ENCODE measurements at regions not wholly inside any gene's neighbourhood (a gene's known extent, or its start where the extent isn't known, plus 50 kb on each side); places are given as distances from the start of the nearest gene placed in this dataset.
"Not testable (repeated sequence)": the region's sequence is repeated elsewhere in the genome, so short reads cannot be mapped to it uniquely, and the experiment has no call there.

DNA sequence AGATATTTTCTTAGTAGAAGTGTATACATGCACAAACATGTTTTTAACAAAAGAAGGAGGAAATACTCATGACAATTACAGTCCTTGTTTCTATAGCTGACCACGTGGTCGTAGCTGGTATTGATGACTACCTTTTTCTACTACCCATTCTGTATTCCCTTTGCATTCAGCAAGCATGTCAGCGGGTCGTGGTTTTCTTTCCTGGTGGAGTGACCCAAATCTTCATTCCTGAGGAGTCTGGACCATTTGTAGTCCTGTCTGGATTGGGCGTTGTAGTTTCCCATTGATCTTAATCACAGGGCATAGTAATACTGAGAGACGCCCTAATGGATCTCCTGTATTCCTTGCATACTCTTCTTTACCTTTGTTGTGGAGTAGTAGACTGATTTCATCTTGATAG is 472.1 kb upstream of the RGS6 start:
- DNase-seq (no peak), ATAC-seq (no peak)
- Mint-ChIP-seq H3K27ac (no peak overlapping the region), H3K27me3 (no peaks in the 10 kb centered on the region), H3K4me1 (peaks cover 1% of the 10 kb centered on the region), H3K4me3 (no peak overlapping the region), H3K9me3 (peaks cover 7 to 10% of the 10 kb centered on the region in 2 donors)

DNA sequence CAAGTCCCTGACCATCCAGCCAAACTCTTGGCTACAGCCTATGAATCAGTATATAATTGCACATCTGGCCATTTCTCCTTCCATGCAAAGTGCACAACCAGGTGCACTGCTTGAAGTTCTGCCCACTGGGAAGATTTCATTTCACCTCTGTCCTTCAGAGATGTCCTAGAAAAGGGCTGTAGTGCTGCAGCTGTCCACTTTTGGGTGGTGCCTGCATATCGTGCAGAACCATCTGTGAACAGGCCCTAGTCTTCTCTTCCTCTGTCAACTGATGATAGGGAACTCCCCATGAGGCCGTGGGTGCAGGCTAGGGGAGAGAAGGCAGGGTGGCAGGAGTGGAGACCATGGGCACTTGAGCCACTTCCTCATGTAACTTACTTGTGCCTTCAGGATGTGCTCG is 470.6 kb upstream of the RGS6 start:
- not testable (repeated sequence) for H3K27me3 Mint-ChIP-seq, ATAC-seq, H3K4me1 Mint-ChIP-seq, H3K4me3 Mint-ChIP-seq, DNase-seq, H3K27ac Mint-ChIP-seq
- peaks cover 7 to 10% of the 10 kb centered on the region in 2 donors for H3K9me3 Mint-ChIP-seq

DNA sequence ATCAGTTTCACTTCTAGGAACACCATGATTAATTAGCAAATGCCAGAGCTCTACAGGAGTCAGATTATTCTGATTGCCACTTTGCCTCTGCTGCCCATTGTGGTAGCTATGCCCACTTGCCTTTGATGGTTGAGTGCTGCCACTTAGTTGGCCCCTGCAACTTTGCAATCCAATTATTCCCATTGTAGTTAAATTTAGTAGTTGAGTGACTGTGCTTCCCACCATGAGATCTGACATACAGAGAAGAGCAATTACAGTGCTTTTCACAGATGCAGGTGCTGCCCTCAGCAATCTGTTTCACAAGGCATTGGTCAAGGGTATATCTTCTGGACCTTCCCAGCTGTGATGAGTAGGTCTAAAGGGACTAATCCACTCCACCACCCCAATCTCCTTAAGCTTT is 468.4 kb upstream of the RGS6 start:
- H3K27ac Mint-ChIP-seq = no peak overlapping the region

DNA sequence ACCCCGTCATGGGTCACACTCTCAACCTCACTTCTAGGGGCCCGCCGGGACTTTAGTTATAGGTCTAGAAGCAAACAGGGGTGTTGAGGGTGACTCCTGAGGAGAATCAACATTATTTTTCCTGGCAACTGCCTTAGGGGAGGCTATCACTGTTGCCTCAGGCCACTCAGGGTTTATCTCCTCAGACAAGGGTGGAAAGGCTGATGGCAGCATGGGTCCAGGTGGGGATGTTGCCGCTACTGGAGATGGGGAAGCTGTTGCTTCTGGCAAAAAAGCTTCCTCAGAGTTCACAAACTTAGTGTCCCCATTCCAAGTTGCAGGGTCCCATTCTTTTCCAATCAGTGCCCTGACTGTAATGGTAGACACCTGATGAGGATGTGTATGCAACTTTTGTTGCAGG is 467.4 kb upstream of the RGS6 start:
- no peak overlapping the region for H3K4me3 Mint-ChIP-seq
- no peak for DNase-seq
- peaks cover 14 to 20% of the 10 kb centered on the region in 2 donors for H3K9me3 Mint-ChIP-seq
- no peak for ATAC-seq
- no peak overlapping the region for H3K27ac Mint-ChIP-seq
- peaks cover 5% of the 10 kb centered on the region for H3K4me1 Mint-ChIP-seq
- no peaks in the 10 kb centered on the region for H3K27me3 Mint-ChIP-seq

More for the DNA sequence above, 468.4 kb upstream of the RGS6 start:
- no peaks in the 10 kb centered on the region for H3K4me1 Mint-ChIP-seq
- ATAC-seq = no peak
- H3K27me3 Mint-ChIP-seq = no peaks in the 10 kb centered on the region
- DNase-seq = no peak
- peaks cover 14 to 20% of the 10 kb centered on the region in 2 donors for H3K9me3 Mint-ChIP-seq
- no peak overlapping the region for H3K4me3 Mint-ChIP-seq

DNA sequence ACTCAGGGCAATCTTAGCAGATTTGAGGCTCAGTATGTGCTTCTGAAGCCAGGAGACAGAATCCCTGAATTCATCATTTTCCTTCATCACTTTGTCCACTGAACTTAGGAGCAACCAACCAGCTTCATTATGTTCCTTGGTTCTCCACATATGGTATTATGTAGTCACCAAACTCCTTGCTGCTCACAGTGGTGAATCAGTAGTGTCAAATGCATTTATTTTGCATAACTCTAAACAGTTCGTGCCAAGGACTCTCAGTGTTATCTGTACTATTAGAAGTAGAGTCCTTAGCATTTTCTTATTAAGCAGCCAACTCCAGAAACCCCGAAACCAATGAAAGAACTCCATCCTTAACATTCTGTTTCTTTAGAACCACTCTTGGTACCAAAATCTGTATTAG is 466.9 kb upstream of the RGS6 start:
- Mint-ChIP-seq H3K27ac (no peak overlapping the region), H3K4me1 (peaks cover 6% of the 10 kb centered on the region), H3K4me3 (no peak overlapping the region), H3K9me3 (peaks cover 14 to 20% of the 10 kb centered on the region in 2 donors), H3K27me3 (no peaks in the 10 kb centered on the region)
- DNase-seq (no peak), ATAC-seq (no peak)

DNA sequence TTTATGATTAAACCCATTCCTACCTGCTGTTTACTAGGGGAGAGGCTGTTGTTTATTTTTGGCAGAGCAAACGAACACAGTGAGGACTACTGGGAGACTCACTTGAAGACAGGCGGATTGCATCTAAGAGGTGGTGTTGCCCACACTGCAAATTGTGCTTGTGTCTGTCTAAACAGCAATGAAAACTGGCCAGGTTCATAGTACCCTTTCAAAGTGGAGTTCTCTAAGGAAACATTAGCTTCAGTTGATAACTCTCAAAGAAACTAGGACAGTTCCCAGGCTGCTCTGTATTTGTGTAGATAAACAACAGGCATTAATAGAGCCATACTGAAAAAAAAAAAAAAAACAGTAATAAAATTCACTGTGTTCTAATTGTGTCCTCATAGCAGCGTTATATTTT is 466.0 kb upstream of the RGS6 start:
- Mint-ChIP-seq H3K9me3 (peaks cover 14 to 20% of the 10 kb centered on the region in 2 donors), H3K4me1 (peaks cover 8% of the 10 kb centered on the region), H3K27ac (no peak overlapping the region), H3K27me3 (no peaks in the 10 kb centered on the region), H3K4me3 (no peak overlapping the region)
- ATAC-seq = no peak
- DNase-seq = no peak

DNA sequence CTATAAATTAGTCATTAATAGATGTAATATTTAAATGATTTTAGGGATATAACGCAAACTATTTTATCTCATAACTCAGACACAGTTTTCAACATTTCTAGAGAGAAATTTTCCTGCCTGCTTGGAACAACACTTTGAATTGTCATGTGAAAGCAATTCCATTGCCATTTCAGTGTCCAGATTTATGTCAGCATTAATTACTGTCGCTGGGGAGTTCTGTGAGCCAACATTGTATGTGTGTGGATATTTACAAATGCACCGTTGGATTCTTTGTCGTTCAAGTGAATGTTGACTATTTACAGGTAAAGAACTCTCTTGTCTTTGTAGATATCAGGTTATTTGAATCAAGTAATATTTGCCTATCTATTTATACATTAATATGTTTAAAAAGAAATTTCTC is 465.3 kb upstream of the RGS6 start:
- Mint-ChIP-seq H3K27me3 (no peaks in the 10 kb centered on the region), H3K27ac (no peak overlapping the region), H3K4me1 (peaks cover 14% of the 10 kb centered on the region), H3K9me3 (peaks cover 14 to 16% of the 10 kb centered on the region in 2 donors), H3K4me3 (no peak overlapping the region)
- DNase-seq (no peak), ATAC-seq (no peak)

DNA sequence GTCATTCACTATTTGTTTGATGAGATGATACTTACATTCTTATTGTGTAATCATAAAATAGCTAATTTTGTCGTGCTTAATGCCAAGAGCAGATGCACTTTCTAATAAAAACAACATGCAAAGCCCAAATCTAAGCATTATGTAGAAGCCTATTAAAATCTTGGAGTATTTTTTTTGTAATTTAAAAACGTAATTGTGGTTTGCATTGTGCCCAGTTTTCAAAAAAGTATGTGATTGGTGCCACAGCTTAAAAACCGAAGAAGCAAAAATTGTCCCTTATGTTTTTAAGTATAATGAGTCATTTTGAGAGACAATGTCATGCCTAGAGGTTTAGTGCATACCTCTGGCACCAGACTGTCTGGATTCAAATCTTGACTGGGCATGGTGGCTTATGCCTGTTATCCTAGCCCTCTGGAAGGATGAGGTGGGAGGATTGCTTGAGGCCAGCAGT is 464.8 kb upstream of the RGS6 start:
- Mint-ChIP-seq H3K4me3 (no peak overlapping the region), H3K4me1 (peaks cover 18% of the 10 kb centered on the region)
- no peak for ATAC-seq

DNA sequence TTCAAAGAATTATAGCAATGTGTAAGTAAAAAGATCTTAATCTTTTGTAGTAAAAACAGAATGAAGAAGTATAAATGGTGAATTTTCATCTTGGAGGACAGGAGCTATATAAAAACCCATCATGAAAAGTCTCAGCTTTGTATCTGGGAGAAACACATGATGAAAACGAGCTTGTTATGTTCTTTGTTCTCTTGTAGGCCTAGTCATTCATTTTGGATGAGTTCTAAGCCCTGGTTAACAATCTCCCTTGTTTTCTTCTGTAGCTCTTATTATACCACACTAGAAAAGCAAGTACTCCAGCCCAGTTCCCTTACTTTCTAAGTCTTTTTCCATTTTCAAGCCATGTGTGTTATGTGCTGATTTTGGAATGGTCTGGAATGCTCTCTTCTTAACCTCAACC is 463.5 kb upstream of the RGS6 start:
- H3K27ac Mint-ChIP-seq = no peak overlapping the region

More for the DNA sequence above, 464.8 kb upstream of the RGS6 start:
- Mint-ChIP-seq H3K9me3 (peaks cover 14 to 16% of the 10 kb centered on the region in 2 donors), H3K27ac (no peak overlapping the region), H3K27me3 (no peaks in the 10 kb centered on the region)
- DNase-seq = no peak

DNA sequence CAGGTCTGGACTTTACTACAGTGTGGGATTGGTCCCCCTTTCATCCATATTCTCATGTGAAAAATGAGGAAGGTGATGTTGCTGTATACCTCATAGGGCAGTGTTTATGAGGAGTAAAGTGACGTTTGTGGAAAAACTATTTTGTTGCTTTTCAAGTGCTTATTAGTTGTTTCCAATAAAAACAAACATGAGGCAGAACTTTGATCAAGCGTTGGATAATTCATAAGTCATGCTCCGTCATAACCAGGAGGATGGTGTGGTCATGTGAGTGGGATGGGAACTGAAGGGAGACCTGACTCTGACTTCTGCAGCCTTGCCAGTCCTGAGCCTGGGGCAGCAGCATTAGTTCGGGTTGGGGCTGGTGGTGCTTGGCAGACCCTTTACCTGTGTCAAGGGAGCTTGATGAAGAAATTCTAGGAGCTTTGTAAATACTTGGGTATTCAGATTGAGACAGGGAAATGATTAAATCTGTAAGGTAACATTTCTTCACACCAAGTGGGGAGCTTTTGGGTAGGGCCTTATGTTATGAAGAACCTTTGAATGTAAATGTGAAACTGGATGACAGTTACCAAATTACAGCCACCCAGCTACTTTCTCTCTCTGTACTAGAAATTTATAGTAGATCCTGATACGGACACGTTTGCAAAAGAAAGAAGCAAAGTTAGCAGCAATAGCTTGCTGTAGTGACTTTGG is 462.4 kb upstream of the RGS6 start:
- H3K27ac Mint-ChIP-seq = no peak overlapping the region

More for the DNA sequence above, 463.5 kb upstream of the RGS6 start:
- peaks cover 25% of the 10 kb centered on the region for H3K4me1 Mint-ChIP-seq
- DNase-seq (no peak), ATAC-seq (no peak)
- no peaks in the 10 kb centered on the region for H3K27me3 Mint-ChIP-seq
- no peak overlapping the region for H3K4me3 Mint-ChIP-seq
- H3K9me3 Mint-ChIP-seq = peaks cover 12 to 15% of the 10 kb centered on the region in 2 donors

DNA sequence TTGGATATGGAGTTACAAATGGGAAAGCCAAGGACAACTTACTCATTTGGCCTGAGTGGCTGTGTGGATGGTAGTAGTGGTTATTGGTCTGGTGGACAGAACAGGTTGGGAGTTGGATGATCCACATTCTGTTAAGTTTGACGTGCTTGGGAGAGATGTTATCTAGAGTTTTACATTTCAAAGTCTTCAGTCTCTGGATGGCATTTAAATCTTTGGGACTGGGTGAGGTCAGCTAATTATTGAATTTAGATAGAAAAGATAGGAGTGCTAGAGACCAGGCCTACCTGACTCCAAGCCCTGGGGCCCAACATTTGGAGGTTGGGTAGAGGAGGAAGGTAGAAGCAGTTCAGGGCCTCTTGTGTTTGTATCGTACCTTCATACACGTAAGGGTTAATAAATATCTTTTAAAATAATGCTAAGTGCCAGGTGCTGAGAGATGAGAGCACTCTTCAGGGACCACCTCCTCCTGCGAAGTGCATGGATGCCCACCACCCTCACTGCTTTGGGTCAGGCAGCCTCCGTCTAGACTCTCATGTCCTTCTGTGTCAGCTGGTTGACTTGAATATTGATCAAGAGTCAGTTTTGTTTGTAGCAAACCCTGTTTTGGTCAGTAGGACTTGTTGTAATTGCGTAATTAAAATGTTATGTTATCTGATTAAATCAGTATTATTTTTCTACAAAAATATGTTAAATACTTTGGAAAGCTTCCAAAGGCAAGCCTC is 460.4 kb upstream of the RGS6 start:
- DNase-seq = no peak
- Mint-ChIP-seq H3K9me3 (peaks cover 7 to 10% of the 10 kb centered on the region in 2 donors), H3K27ac (peak overlapping the region; percentile 36 to 46), H3K27me3 (no peaks in the 10 kb centered on the region), H3K4me3 (peak overlapping the region in 1 of 2 donors; percentile 51), H3K4me1 (peaks cover 48% of the 10 kb centered on the region)
- ATAC-seq = no peak

More for the DNA sequence above, 462.4 kb upstream of the RGS6 start:
- Mint-ChIP-seq H3K27me3 (no peaks in the 10 kb centered on the region), H3K4me1 (peaks cover 33% of the 10 kb centered on the region), H3K9me3 (peaks cover 7 to 10% of the 10 kb centered on the region in 2 donors), H3K4me3 (no peak overlapping the region)
- ATAC-seq = no peak
- no peak for DNase-seq

DNA sequence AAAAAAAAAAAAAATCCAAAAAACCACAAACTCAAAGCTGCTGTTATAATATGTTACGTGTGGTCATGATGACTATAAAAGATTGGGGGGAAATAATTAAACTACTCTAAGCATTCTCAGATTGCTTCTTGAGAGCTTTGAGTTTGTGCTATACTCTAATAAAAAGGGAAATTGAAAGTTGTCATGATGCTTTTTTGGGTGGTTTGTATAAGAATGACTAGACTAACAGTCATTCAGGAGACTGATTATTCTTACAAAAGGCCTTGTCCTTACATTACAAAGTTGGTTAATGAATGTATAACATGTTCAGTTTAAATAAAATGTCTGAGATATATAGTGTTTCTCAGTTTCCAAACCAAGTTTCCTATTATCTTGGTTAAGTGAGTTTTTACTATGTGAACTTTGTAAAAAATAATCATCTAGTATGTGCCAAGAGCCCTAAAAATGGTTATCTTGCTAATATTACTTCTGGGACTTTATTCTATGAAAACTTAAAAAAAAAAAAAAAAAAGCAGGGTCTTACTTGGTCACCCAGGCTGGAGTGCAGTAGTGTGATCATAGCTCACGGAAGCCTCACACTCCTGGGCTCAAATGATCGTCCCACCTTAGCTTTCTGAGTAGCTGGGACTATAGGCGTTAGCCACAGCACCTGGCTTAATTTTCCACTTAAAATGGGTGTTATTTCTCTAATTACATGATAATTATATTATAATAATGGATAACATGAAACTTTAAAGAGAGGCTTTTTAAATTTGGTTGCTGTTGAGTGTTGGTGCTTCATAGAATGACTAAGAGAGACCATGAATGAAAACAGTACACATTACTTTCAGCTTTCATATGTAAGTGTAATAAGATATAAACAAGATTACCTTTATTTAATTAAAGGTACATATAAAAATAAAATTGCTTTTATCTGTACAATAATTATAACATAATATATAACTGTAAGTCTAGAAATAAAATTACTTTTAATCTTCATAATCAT is 459.6 kb upstream of the RGS6 start:
- peaks cover 7 to 9% of the 10 kb centered on the region in 2 donors for H3K9me3 Mint-ChIP-seq
- peaks cover 56% of the 10 kb centered on the region for H3K4me1 Mint-ChIP-seq
- ATAC-seq = peak; percentile 82
- peak overlapping the region in 1 of 2 donors; percentile 51 for H3K4me3 Mint-ChIP-seq
- no peaks in the 10 kb centered on the region for H3K27me3 Mint-ChIP-seq
- H3K27ac Mint-ChIP-seq = peak overlapping the region in 1 of 2 donors; percentile 46
- no peak for DNase-seq

DNA sequence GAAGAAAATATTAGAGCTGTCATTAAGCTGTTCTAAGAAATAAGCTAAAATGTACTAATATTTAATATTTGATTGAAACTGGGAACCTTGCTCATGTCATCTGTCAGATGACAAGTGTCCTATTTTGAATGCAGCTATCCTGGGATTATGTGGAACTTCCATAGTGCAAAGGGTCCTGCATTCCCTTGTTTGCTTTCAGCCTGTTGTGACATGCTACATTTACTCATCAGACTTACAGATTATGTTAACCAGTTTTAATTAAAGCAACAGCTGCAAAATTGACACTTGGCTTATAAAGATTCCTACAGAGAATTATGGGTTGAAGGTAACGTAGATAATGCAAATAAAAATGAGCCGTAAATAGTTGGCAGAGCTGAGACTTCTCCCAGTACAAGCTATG is 458.4 kb upstream of the RGS6 start:
- no peak for DNase-seq
- Mint-ChIP-seq H3K27me3 (no peaks in the 10 kb centered on the region), H3K4me1 (peaks cover 67% of the 10 kb centered on the region), H3K4me3 (peak overlapping the region in 1 of 2 donors; percentile 24), H3K27ac (no peak overlapping the region), H3K9me3 (no peaks in the 10 kb centered on the region)
- ATAC-seq = no peak

DNA sequence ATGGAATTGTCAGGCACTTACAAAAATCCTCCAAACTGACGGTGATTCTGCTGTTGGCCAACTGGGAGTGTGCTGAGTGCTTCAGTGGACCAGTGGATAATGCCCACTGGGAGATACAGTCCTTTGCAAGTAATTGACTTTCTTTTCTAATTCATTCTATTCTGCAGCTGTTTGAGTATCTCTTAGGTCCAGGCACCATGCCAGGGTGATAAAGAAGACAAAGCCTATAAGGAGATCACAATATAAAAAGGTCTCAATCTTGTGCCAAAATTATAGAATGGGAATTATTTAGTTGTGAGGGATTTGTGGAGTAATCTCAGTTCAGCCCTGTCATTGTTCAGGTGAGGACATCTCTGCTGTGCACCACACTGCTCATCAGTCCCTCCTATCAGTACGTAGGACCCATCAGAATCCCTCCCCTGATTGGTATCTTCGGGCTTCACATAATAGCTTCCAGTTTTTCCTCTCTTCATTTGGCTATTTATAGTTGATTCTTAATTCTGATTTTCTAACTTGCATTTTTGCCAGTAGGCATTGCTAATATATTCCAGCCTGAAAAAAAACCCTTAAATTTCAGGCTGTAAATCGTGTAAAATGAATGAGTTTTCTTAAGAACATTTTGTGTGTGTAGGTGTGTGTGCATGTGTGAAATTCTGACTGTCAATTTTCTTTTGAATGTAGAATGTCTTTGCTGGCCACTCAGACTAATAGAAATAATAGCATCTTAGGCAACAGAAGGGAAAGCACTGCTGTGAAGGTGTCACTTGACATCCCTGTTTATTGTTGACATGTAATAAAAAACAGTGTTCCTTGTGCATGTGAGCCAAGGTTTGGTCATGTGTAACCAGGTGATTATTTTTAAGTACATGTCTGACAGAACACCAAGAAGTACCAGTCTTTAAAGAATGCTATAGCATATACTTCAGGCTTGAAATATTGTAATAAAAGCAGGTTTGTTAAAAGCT is 457.6 kb upstream of the RGS6 start:
- H3K9me3 Mint-ChIP-seq = no peaks in the 10 kb centered on the region
- ATAC-seq = no peak
- no peak overlapping the region for H3K27ac Mint-ChIP-seq
- no peaks in the 10 kb centered on the region for H3K27me3 Mint-ChIP-seq
- no peak for DNase-seq
- H3K4me1 Mint-ChIP-seq = peaks cover 70% of the 10 kb centered on the region
- H3K4me3 Mint-ChIP-seq = no peak overlapping the region
